HG03064 (cell line): ENCODE measurements at regions not wholly inside any gene's neighbourhood (a gene's known extent, or its start where the extent isn't known, plus 50 kb on each side); places are given as distances from the start of the nearest gene placed in this dataset.
"Not testable (repeated sequence)": the region's sequence is repeated elsewhere in the genome, so short reads cannot be mapped to it uniquely, and the experiment has no call there.

ENCODE experiments used
- ATAC-seq: cut with Tn5 transposase; IDR thresholded peaks from one replicate; pipeline ENCODE4 v1.9.1; 2021; ENCODE audit warnings: low read depth; ENCODE audit not compliant: unreplicated experiment

- no peak for ATAC-seq
Measured at GRCh38 chr6:112947507-112947906, 600.4 kb downstream of the RFPL4B start.

GRCh38 chr6:112951829-112952228 lies 604.7 kb downstream of the RFPL4B start:
- no peak for ATAC-seq

- not testable (repeated sequence) for ATAC-seq
Measured at GRCh38 chr6:112955743-112956142, 608.6 kb downstream of the RFPL4B start.

GRCh38 chr6:112956696-112957535 lies 609.8 kb downstream of the RFPL4B start:
- no peak for ATAC-seq

- no peak for ATAC-seq
Measured at GRCh38 chr6:112957536-112957916, 610.4 kb downstream of the RFPL4B start.

- not testable (repeated sequence) for ATAC-seq
Measured at GRCh38 chr6:112960130-112960529, 613.0 kb downstream of the RFPL4B start.

- no peak for ATAC-seq
Measured at GRCh38 chr6:112967974-112968373, 620.8 kb downstream of the RFPL4B start.

GRCh38 chr6:112971651-112972050 lies 624.5 kb downstream of the RFPL4B start:
- no peak for ATAC-seq

GRCh38 chr6:112974931-112975330 lies 627.8 kb downstream of the RFPL4B start:
- not testable (repeated sequence) for ATAC-seq

GRCh38 chr6:112976579-112976978 lies 629.4 kb downstream of the RFPL4B start:
- ATAC-seq = not testable (repeated sequence)

GRCh38 chr6:112979830-112980229 lies 632.7 kb downstream of the RFPL4B start:
- ATAC-seq = no peak

- no peak for ATAC-seq
Measured at GRCh38 chr6:112980676-112981075, 633.5 kb downstream of the RFPL4B start.

- ATAC-seq = no peak
Measured at GRCh38 chr6:112983713-112984261, 636.7 kb downstream of the RFPL4B start.

GRCh38 chr6:112984899-112985298 lies 637.8 kb downstream of the RFPL4B start:
- ATAC-seq = no peak

- ATAC-seq = no peak
Measured at GRCh38 chr6:112986321-112986720, 639.2 kb downstream of the RFPL4B start.

GRCh38 chr6:112988748-112989147 lies 641.6 kb downstream of the RFPL4B start:
- ATAC-seq = no peak

- ATAC-seq = no peak
Measured at GRCh38 chr6:112990971-112991370, 643.8 kb downstream of the RFPL4B start.

GRCh38 chr6:112991912-112992311 lies 644.8 kb downstream of the RFPL4B start:
- no peak for ATAC-seq

GRCh38 chr6:112997421-112998085 lies 650.4 kb downstream of the RFPL4B start:
- no peak for ATAC-seq

GRCh38 chr6:113004054-113004453 lies 656.9 kb downstream of the RFPL4B start:
- ATAC-seq = no peak

GRCh38 chr6:113004470-113005270 lies 657.5 kb downstream of the RFPL4B start:
- ATAC-seq = no peak
